DND-41 (cell line): ENCODE measurements at regions not wholly inside any gene's neighbourhood (a gene's known extent, or its start where the extent isn't known, plus 50 kb on each side); places are given as distances from the start of the nearest gene placed in this dataset.
"Not testable (repeated sequence)": the region's sequence is repeated elsewhere in the genome, so short reads cannot be mapped to it uniquely, and the experiment has no call there.

Experiments used
- ATAC-seq: fragments of 200-7000 bp; cut with Tn5 transposase; 3 replicates; pipeline ENCODE4 v1.9.1; 2021; ENCODE audit warnings: low read depth; ENCODE audit not compliant: insufficient read depth
- DNase-seq: peaks from one replicate; pipeline ENCODE4 v3.0.0-alpha.2; 2020
- H2AFZ ChIP-seq: 2 replicates; pipeline ENCODE4 v1.6.0; 2012; ENCODE audit warnings: low read depth, low read length
- H3K27ac ChIP-seq: 2 replicates; pipeline ENCODE4 v1.5.1; 2012; ENCODE audit warnings: low read length, inconsistent platforms
- H3K27me3 ChIP-seq: fragments of 200-600 bp; sonication (generic); 2 replicates; pipeline ENCODE4 v1.6.0; 2012; ENCODE audit warnings: low read length, mild to moderate bottlenecking, inconsistent platforms; ENCODE audit not compliant: insufficient read depth, poor library complexity
- H3K36me3 ChIP-seq: 2 replicates; pipeline ENCODE4 v1.5.1; 2012; ENCODE audit warnings: low read length, inconsistent platforms; ENCODE audit not compliant: insufficient read depth
- H3K4me1 ChIP-seq: 2 replicates; pipeline ENCODE4 v1.5.1; 2012; ENCODE audit warnings: mild to moderate bottlenecking, low read length; ENCODE audit not compliant: insufficient read depth
- H3K4me2 ChIP-seq: 2 replicates; pipeline ENCODE4 v1.6.0; 2012; ENCODE audit warnings: mild to moderate bottlenecking, moderate library complexity, low read length, inconsistent platforms; ENCODE audit not compliant: insufficient read depth
- H3K4me3 ChIP-seq, 2 experiments: fragments of 200-600 bp in 1 of 2; shearing (Covaris generic) in 1 of 2; 2 replicates each; pipeline ENCODE4 v1.5.1; 2012 to 2016; ENCODE audit warnings: inconsistent platforms in 2 of 2, low read length in 2 of 2, mild to moderate bottlenecking in 2 of 2, low read depth in 1 of 2, moderate library complexity in 1 of 2
- H3K79me2 ChIP-seq: 2 replicates; pipeline ENCODE4 v1.6.0; 2012; ENCODE audit warnings: low read length, inconsistent platforms; ENCODE audit not compliant: insufficient read depth
- H3K9ac ChIP-seq: 2 replicates; pipeline ENCODE4 v1.6.0; 2012; ENCODE audit warnings: low read depth, mild to moderate bottlenecking, inconsistent platforms, low read length, moderate library complexity
- H3K9me3 ChIP-seq: 2 replicates; pipeline ENCODE4 v1.5.1; 2012; ENCODE audit warnings: low read length, moderate library complexity, mild to moderate bottlenecking, inconsistent platforms; ENCODE audit not compliant: insufficient read depth, severe bottlenecking
- H4K20me1 ChIP-seq: 2 replicates; pipeline ENCODE4 v1.6.0; 2012; ENCODE audit warnings: low read length; ENCODE audit not compliant: insufficient read depth
- EZH2 ChIP-seq: IDR thresholded peaks from 3 replicates; pipeline ENCODE4 v1.6.1; 2012; ENCODE audit warnings: borderline replicate concordance, low read depth, mild to moderate bottlenecking, moderate library complexity, low read length, inconsistent platforms; ENCODE audit not compliant: severe bottlenecking
- TF ChIP-seq, protein P1 (sequence below): IDR thresholded peaks from 2 replicates; pipeline ENCODE4 v1.5.1; 2012; ENCODE audit warnings: borderline replicate concordance, low read length, moderate library complexity, mild to moderate bottlenecking; ENCODE audit not compliant: poor library complexity, severe bottlenecking; ENCODE audit errors: extremely low read depth

DNA sequence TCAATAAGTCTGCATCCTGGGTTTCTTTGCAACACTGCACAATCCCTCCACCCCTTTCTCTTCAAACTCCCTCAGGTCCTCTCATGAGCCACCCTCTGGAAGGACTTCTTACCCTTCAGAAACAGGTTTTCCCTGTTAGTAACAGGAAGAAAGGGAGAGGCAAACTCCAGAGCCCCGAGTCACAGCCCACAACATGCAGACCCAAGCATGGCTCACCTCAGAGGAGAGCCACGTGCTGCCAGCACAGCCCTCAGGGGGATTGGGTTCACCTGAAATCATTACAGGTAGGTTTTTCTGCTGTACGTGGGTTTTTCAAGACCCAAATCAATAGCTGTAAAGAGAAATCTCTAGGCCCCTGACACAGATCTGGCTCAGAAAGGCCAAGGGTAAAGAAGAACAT, 359.7 kb upstream of the ATP10A start:
- H4K20me1 ChIP-seq, result no peaks in the 10 kb centered on the region
- H3K4me1 ChIP-seq, result no peaks in the 10 kb centered on the region
- ATAC-seq, result no peak
- no peak overlapping the region for H3K27ac ChIP-seq
- TF ChIP-seq, protein P1, sequence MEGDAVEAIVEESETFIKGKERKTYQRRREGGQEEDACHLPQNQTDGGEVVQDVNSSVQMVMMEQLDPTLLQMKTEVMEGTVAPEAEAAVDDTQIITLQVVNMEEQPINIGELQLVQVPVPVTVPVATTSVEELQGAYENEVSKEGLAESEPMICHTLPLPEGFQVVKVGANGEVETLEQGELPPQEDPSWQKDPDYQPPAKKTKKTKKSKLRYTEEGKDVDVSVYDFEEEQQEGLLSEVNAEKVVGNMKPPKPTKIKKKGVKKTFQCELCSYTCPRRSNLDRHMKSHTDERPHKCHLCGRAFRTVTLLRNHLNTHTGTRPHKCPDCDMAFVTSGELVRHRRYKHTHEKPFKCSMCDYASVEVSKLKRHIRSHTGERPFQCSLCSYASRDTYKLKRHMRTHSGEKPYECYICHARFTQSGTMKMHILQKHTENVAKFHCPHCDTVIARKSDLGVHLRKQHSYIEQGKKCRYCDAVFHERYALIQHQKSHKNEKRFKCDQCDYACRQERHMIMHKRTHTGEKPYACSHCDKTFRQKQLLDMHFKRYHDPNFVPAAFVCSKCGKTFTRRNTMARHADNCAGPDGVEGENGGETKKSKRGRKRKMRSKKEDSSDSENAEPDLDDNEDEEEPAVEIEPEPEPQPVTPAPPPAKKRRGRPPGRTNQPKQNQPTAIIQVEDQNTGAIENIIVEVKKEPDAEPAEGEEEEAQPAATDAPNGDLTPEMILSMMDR, result no peak
- TF ChIP-seq EZH2, result no peak
- no peak overlapping the region for H3K4me2 ChIP-seq
- no peak overlapping the region for H3K4me3 ChIP-seq
- no peak overlapping the region for H3K9ac ChIP-seq
- H3K79me2 ChIP-seq, result no peaks in the 10 kb centered on the region
- H3K9me3 ChIP-seq, result peaks cover 5% of the 10 kb centered on the region
- no peaks in the 10 kb centered on the region for H3K27me3 ChIP-seq
- no peak for DNase-seq
- H2AFZ ChIP-seq, result no peak overlapping the region
- no peaks in the 10 kb centered on the region for H3K36me3 ChIP-seq

DNA sequence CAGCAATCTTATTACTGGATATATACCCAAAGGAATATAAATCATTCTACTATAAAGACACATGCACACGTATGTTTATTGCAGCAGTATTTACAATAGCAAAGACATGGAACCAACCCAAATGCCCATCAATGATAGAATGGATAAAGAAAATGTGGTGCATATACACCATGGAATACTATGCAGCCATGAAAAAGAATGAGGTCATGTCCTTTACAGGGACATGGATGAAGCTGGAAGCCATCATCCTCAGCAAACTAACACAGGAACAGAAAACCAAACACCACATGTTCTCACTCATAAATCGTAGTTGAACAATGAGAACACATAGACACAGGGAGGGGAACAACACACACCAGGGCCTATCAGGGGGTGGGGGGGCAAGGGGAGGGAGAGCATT, 353.9 kb upstream of the ATP10A start:
- not testable (repeated sequence) for H3K9me3 ChIP-seq, H2AFZ ChIP-seq, H4K20me1 ChIP-seq, H3K27ac ChIP-seq, H3K79me2 ChIP-seq, H3K9ac ChIP-seq, H3K4me1 ChIP-seq, H3K36me3 ChIP-seq, ATAC-seq, H3K4me2 ChIP-seq, H3K27me3 ChIP-seq, H3K4me3 ChIP-seq, DNase-seq

DNA sequence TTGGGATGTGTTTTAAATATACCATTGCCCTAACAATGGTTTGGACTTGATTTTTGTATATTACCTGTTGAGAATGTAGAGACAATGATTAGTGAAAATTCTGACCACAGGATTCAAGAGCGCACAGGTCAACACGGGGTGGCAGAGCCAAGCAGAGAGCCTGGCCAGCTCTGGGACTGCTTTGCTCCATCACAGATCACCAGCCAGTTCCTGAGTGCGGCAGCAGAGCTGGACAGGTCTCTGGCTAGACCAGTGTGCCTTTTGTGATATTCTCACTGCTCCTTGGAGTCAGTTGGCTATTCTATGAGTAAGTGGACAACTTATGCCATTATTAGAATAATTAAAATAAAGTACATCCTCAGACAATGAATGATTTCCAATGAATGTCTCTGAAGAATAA, 351.2 kb upstream of the ATP10A start:
- H3K79me2 ChIP-seq, result no peaks in the 10 kb centered on the region
- no peaks in the 10 kb centered on the region for H3K36me3 ChIP-seq
- TF ChIP-seq, protein P1, result no peak
- TF ChIP-seq EZH2, result no peak
- H4K20me1 ChIP-seq, result no peaks in the 10 kb centered on the region
- H3K4me3 ChIP-seq, result no peak overlapping the region
- no peaks in the 10 kb centered on the region for H3K4me1 ChIP-seq
- no peaks in the 10 kb centered on the region for H3K27me3 ChIP-seq
- no peak overlapping the region for H3K27ac ChIP-seq
- no peak overlapping the region for H3K9ac ChIP-seq
- no peak overlapping the region for H3K4me2 ChIP-seq
- H2AFZ ChIP-seq, result no peak overlapping the region
- ATAC-seq (no peak), DNase-seq (no peak)
- H3K9me3 ChIP-seq, result no peaks in the 10 kb centered on the region

DNA sequence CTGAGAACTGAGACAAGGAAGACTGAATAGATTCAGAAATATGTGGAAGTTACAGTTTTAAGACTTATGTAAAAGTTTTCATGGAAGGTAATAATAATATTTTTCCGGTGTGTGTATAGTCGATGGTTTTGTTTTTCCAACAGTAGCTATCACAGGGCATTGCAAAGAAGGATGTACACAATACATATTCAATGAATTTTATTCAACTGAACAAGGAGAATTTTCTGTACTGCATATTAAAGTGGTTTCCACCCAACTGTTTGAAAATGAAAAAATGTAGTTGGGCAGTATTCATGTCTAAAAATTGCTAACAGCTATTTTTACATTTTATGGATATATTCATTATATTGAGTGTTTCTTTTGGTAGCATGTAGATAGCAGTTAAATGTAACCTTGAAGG, 350.3 kb upstream of the ATP10A start:
- no peak overlapping the region for H3K4me2 ChIP-seq
- H2AFZ ChIP-seq, result no peak overlapping the region
- H3K27ac ChIP-seq, result no peak overlapping the region
- H3K9me3 ChIP-seq, result no peaks in the 10 kb centered on the region
- no peaks in the 10 kb centered on the region for H3K36me3 ChIP-seq
- DNase-seq, result no peak
- ATAC-seq, result no peak
- H3K4me3 ChIP-seq, result no peak overlapping the region
- H4K20me1 ChIP-seq, result no peaks in the 10 kb centered on the region
- TF ChIP-seq, protein P1, result no peak
- TF ChIP-seq EZH2, result no peak
- H3K9ac ChIP-seq, result no peak overlapping the region
- no peaks in the 10 kb centered on the region for H3K79me2 ChIP-seq
- H3K27me3 ChIP-seq, result no peaks in the 10 kb centered on the region
- no peaks in the 10 kb centered on the region for H3K4me1 ChIP-seq
